Body of pancreas (tissue), 4 donors: ENCODE measurements at regions not wholly inside any gene's neighbourhood (a gene's known extent, or its start where the extent isn't known, plus 50 kb on each side); places are given as distances from the start of the nearest gene placed in this dataset.

Experiments
- POLR2A ChIP-seq, 3 donors: fragments of 450-650 bp; IDR thresholded peaks; one replicate each; pipeline ENCODE4 v1.6.1; 2016; ENCODE audit warnings: antibody characterized with exemption in 3 of 3, mild to moderate bottlenecking in 2 of 3
- TF ChIP-seq, protein P1 (sequence below), 7 experiments: fragments of 450-650 bp in 4 of 7; fragments of 200-600 bp in 3 of 7; sonication (generic) in 3 of 7; IDR thresholded peaks; one replicate each; pipeline ENCODE4 v1.5.1; 2016 to 2019; ENCODE audit warnings: antibody characterized with exemption in 7 of 7

DNA sequence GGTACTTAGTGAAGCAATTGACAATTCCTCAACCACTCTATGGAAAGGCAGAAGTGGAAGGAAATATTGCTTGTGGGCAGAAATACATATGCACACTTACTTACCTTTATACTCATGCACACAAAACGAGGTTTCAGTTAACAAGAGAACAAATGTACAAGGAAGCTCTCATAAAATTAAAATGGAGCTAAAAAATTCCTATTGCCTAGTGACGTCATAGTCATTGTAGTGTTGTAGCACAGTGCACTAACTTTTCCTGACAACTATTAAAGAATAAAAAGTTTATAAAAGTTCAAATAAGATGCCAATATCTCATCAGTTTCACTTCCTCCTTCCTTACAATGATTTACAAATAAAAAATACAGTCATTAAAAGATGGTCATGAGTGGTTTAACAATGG, 1161.9 kb upstream of the NRXN1 start:
- no peak for TF ChIP-seq POLR2A (IDR thresholded peaks at IDR 0.05)
- TF ChIP-seq, protein P1, sequence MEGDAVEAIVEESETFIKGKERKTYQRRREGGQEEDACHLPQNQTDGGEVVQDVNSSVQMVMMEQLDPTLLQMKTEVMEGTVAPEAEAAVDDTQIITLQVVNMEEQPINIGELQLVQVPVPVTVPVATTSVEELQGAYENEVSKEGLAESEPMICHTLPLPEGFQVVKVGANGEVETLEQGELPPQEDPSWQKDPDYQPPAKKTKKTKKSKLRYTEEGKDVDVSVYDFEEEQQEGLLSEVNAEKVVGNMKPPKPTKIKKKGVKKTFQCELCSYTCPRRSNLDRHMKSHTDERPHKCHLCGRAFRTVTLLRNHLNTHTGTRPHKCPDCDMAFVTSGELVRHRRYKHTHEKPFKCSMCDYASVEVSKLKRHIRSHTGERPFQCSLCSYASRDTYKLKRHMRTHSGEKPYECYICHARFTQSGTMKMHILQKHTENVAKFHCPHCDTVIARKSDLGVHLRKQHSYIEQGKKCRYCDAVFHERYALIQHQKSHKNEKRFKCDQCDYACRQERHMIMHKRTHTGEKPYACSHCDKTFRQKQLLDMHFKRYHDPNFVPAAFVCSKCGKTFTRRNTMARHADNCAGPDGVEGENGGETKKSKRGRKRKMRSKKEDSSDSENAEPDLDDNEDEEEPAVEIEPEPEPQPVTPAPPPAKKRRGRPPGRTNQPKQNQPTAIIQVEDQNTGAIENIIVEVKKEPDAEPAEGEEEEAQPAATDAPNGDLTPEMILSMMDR (IDR thresholded peaks at IDR 0.05), result no peak
